Keratinocyte (primary cell): ENCODE measurements at regions not wholly inside any gene's neighbourhood (a gene's known extent, or its start where the extent isn't known, plus 50 kb on each side); places are given as distances from the start of the nearest gene placed in this dataset.

Experiments used
- DNase-seq: peaks from one replicate; pipeline ENCODE4 v3.0.0-alpha.2; 2011; ENCODE audit warnings: low read depth, missing footprints, low spot score
- FAIRE-seq: peaks from 2 replicates; lab custom pipeline; 2011; peaks lifted over from hg19 to GRCh38; lab: Jason Lieb, UNC
- H2AFZ ChIP-seq: 2 replicates; pipeline ENCODE4 v1.6.0; 2012; ENCODE audit warnings: low read length, control low read depth, inconsistent platforms; ENCODE audit not compliant: control insufficient read depth
- H3K27ac ChIP-seq: 2 replicates; pipeline ENCODE4 v1.5.1; 2011; ENCODE audit warnings: low read length; ENCODE audit not compliant: control insufficient read depth, insufficient read depth
- H3K27me3 ChIP-seq: 3 replicates; pipeline ENCODE4 v1.6.0; 2011; ENCODE audit warnings: low read length; ENCODE audit not compliant: control insufficient read depth, insufficient read depth; ENCODE audit errors: extremely low read depth
- H3K36me3 ChIP-seq, 2 experiments: 2 replicates in 1 of 2; 3 replicates in 1 of 2; pipeline ENCODE4 v1.5.1; 2011; ENCODE audit warnings: low read length in 2 of 2, mild to moderate bottlenecking in 1 of 2; ENCODE audit not compliant: control insufficient read depth in 2 of 2, insufficient read depth in 2 of 2; ENCODE audit errors: extremely low read depth in 1 of 2
- H3K4me1 ChIP-seq: 3 replicates; pipeline ENCODE4 v1.5.1; 2011; ENCODE audit warnings: low read length; ENCODE audit not compliant: control insufficient read depth, insufficient read depth; ENCODE audit errors: extremely low read depth
- H3K4me2 ChIP-seq: 3 replicates; pipeline ENCODE4 v1.6.0; 2011; ENCODE audit warnings: low read depth, low read length; ENCODE audit not compliant: control insufficient read depth, insufficient read depth; ENCODE audit errors: extremely low read depth
- H3K4me3 ChIP-seq, 3 experiments: fragments of 200-600 bp in 1 of 3; sonication (generic) in 1 of 3; 2 replicates in 2 of 3; 3 replicates in 1 of 3; pipeline ENCODE4 v1.5.1; 2011 to 2016; ENCODE audit warnings: low read length in 3 of 3, mild to moderate bottlenecking in 3 of 3, control low read depth in 2 of 3, inconsistent platforms in 1 of 3, low read depth in 1 of 3, mixed read lengths in 1 of 3, mixed run types in 1 of 3, moderate library complexity in 1 of 3; ENCODE audit not compliant: control insufficient read depth in 2 of 3, insufficient read depth in 2 of 3; ENCODE audit errors: extremely low read depth in 1 of 3
- H3K79me2 ChIP-seq: 2 replicates; pipeline ENCODE4 v1.6.0; 2012; ENCODE audit warnings: low read length; ENCODE audit not compliant: control insufficient read depth, insufficient read depth
- H3K9ac ChIP-seq: 3 replicates; pipeline ENCODE4 v1.6.0; 2011; ENCODE audit warnings: low read length; ENCODE audit not compliant: control insufficient read depth, insufficient read depth; ENCODE audit errors: extremely low read depth
- H3K9me1 ChIP-seq: 3 replicates; pipeline ENCODE4 v1.6.0; 2011; ENCODE audit warnings: low read length; ENCODE audit not compliant: control insufficient read depth, insufficient read depth; ENCODE audit errors: extremely low read depth
- H3K9me3 ChIP-seq: 2 replicates; pipeline ENCODE4 v1.5.1; 2012; ENCODE audit warnings: low read depth, low read length; ENCODE audit not compliant: control insufficient read depth
- H4K20me1 ChIP-seq: 3 replicates; pipeline ENCODE4 v1.6.0; 2011; ENCODE audit warnings: low read length; ENCODE audit not compliant: control insufficient read depth, insufficient read depth; ENCODE audit errors: extremely low read depth
- CTCF ChIP-seq, 3 experiments: IDR thresholded peaks in 1 of 3; conservative IDR thresholded peaks in 1 of 3; optimal IDR thresholded peaks in 1 of 3; 2 replicates in 2 of 3; 3 replicates in 1 of 3; pipeline versions ENCODE3 to v1.5.1; 2011; ENCODE audit warnings: low read length in 3 of 3, mild to moderate bottlenecking in 3 of 3, moderate library complexity in 2 of 3, control low read depth in 1 of 3, inconsistent platforms in 1 of 3; ENCODE audit not compliant: insufficient read depth in 2 of 3; ENCODE audit errors: extremely low read depth in 1 of 3
- EZH2 ChIP-seq: IDR thresholded peaks from one replicate; pipeline ENCODE4 v1.6.1; 2012; ENCODE audit warnings: inconsistent platforms, mild to moderate bottlenecking, low read length, moderate library complexity
- dilution Hi-C: fragments of 300-500 bp; cut with MboI; formaldehyde crosslinking; loops from one replicate; pipeline ENCODE4 v1.7.0; 2020; ENCODE audit warnings: low sequenced_read_pairs; ENCODE audit not compliant: extremely low pct_ligation_motif_present

GRCh38 chr5:155624597-155625241, 611.2 kb downstream of the KIF4B start:
- DNase-seq (no peak), FAIRE-seq (no peak)
- Histone ChIP-seq H3K4me3 (no peak overlapping the region), H3K79me2 (no peaks in the 10 kb centered on the region), H3K4me1 (no peaks in the 10 kb centered on the region), H3K36me3 (no peaks in the 10 kb centered on the region), H3K4me2 (no peak overlapping the region), H3K27ac (no peak overlapping the region), H2AFZ (no peak overlapping the region), H4K20me1 (no peaks in the 10 kb centered on the region), H3K9me1 (no peaks in the 10 kb centered on the region), H3K27me3 (no peaks in the 10 kb centered on the region), H3K9ac (no peak overlapping the region), H3K9me3 (no peaks in the 10 kb centered on the region)
- dilution Hi-C loops = no loop called here
- TF ChIP-seq CTCF (optimal IDR thresholded peaks at IDR 0.05 in 1 of 3, IDR thresholded peaks at IDR 0.05 in 1 of 3, conservative IDR thresholded peaks at IDR 0.05 in 1 of 3; ENCODE audit: extremely low read depth in 1 of 3, insufficient read depth in 2 of 3, low read length in 3 of 3) = no peak
- TF ChIP-seq EZH2 = no peak

GRCh38 chr5:155625315-155625714, 611.8 kb downstream of the KIF4B start:
- TF ChIP-seq CTCF (optimal IDR thresholded peaks at IDR 0.05 in 1 of 3, IDR thresholded peaks at IDR 0.05 in 1 of 3, conservative IDR thresholded peaks at IDR 0.05 in 1 of 3; ENCODE audit: extremely low read depth in 1 of 3, insufficient read depth in 2 of 3, low read length in 3 of 3) (no peak), EZH2 (no peak)
- dilution Hi-C loops = no loop called here
- Histone ChIP-seq H4K20me1 (no peaks in the 10 kb centered on the region), H3K4me2 (no peak overlapping the region), H3K27ac (no peak overlapping the region), H3K9me3 (no peaks in the 10 kb centered on the region), H3K4me1 (no peaks in the 10 kb centered on the region), H3K9me1 (no peaks in the 10 kb centered on the region), H2AFZ (no peak overlapping the region), H3K79me2 (no peaks in the 10 kb centered on the region), H3K4me3 (no peak overlapping the region), H3K36me3 (no peaks in the 10 kb centered on the region), H3K9ac (no peak overlapping the region), H3K27me3 (no peaks in the 10 kb centered on the region)
- DNase-seq = no peak
- FAIRE-seq = no peak
